HCT116 (cell line): ENCODE measurements at regions not wholly inside any gene's neighbourhood (a gene's known extent, or its start where the extent isn't known, plus 50 kb on each side); places are given as distances from the start of the nearest gene placed in this dataset.

Experiments used
- CEBPB ChIP-seq: IDR thresholded peaks from 2 replicates; pipeline ENCODE4 v1.6.1; 2012; ENCODE audit warnings: low read depth
- CTCF ChIP-seq, 3 experiments: fragments of 200-600 bp in 1 of 3; sonication (generic) in 1 of 3; IDR thresholded peaks in 2 of 3; conservative IDR thresholded peaks in 1 of 3; 2 replicates each; pipeline ENCODE4 v1.5.1; 2012 to 2017; ENCODE audit warnings: low read depth in 2 of 3, low read length in 2 of 3, antibody characterized with exemption in 1 of 3, borderline replicate concordance in 1 of 3, control low read depth in 1 of 3, mild to moderate bottlenecking in 1 of 3, mixed read lengths in 1 of 3, mixed run types in 1 of 3, moderate library complexity in 1 of 3; ENCODE audit not compliant: insufficient read depth in 1 of 3
- EGR1 ChIP-seq: IDR thresholded peaks from 2 replicates; pipeline ENCODE4 v1.6.1; 2012; ENCODE audit warnings: low read depth
- EZH2 ChIP-seq: fragments of 200-600 bp; sonication (generic); IDR thresholded peaks from 2 replicates; pipeline ENCODE4 v1.6.1; 2017; ENCODE audit warnings: antibody characterized with exemption, mixed run types
- JUND ChIP-seq: IDR thresholded peaks from 2 replicates; pipeline ENCODE4 v1.6.1; 2012
- POLR2A ChIP-seq: IDR thresholded peaks from 2 replicates; pipeline ENCODE4 v1.7.0; 2011; ENCODE audit warnings: borderline replicate concordance; ENCODE audit not compliant: insufficient read depth, insufficient read length; ENCODE audit errors: extremely low read depth
- POLR2AphosphoS5 ChIP-seq: IDR thresholded peaks from 2 replicates; pipeline ENCODE4 v1.6.1; 2011; ENCODE audit warnings: mild to moderate bottlenecking, low read depth, low read length, moderate library complexity
- REST ChIP-seq: IDR thresholded peaks from 2 replicates; pipeline ENCODE4 v1.6.1; 2012; ENCODE audit warnings: low read depth
- TCF7L2 ChIP-seq: IDR thresholded peaks from 2 replicates; pipeline ENCODE4 v1.7.0; 2011; ENCODE audit warnings: borderline replicate concordance, inconsistent platforms; ENCODE audit not compliant: insufficient read depth, insufficient read length; ENCODE audit errors: extremely low read depth
- YY1 ChIP-seq: IDR thresholded peaks from 2 replicates; pipeline ENCODE4 v1.6.1; 2011; ENCODE audit warnings: low read length, low read depth, moderate library complexity, mild to moderate bottlenecking; ENCODE audit not compliant: insufficient replicate concordance; ENCODE audit errors: extremely low read depth

DNA sequence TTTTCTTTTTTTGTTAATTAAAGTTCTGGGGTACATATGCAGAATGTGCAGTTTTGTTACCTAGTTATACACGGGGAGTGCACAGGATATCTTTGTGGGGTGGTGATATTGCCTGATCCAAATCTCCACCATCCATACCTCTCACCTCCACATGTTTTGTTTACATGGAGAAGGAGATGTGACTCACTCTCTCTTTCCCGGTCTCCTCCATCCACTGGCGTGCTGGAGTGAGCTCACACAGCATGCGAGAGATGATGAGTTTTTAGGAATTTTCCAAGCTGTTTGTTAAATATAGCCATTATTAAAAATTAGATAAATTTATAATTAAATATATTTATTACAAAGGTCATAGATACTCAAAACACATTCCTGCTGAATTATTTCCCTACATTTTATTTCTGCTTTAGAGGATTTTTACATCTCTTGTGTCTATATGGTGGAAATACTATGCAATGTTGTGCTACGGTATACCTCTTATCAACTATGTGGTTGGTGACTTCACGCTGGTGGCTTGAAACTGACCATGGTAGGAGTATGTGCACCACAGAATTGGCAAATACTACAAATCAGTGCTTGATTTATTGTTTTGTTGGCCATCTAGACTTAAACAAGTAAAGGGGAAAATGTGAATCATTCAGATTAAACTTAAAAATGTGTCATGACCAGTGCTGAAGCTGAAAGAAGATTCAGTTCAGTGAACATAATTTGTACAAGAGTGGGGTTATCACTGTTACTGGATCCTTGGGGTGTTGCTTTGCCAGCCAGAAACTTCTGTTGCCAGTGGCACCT is 107.9 kb upstream of the FAM180A start:
- TF ChIP-seq CTCF (IDR thresholded peaks at IDR 0.05 in 2 of 3, conservative IDR thresholded peaks at IDR 0.05 in 1 of 3; ENCODE audit: borderline replicate concordance in 1 of 3, insufficient read depth in 1 of 3, low read depth in 2 of 3, low read length in 2 of 3) (no peak), POLR2A (no peak), TCF7L2 (no peak), REST (no peak), CEBPB (no peak), YY1 (no peak), JUND (no peak), EZH2 (no peak), POLR2AphosphoS5 (no peak), EGR1 (no peak)
